ENCODE measurements at regions not wholly inside any gene's neighbourhood (a gene's known extent, or its start where the extent isn't known, plus 50 kb on each side); places are given as distances from the start of the nearest gene placed in this dataset.

GRCh38 chr15:93848076-93848475, 383.3 kb upstream of the MCTP2 start:
- Histone ChIP-seq H3K9me3 (ENCODE audit: insufficient read depth, low read depth, low read length) (no peaks in the 10 kb centered on the region), H2AFZ (ENCODE audit: low read length) (no peak overlapping the region), H3K4me3 (ENCODE audit: low read length, poor library complexity, severe bottlenecking) (no peak overlapping the region), H4K20me1 (ENCODE audit: insufficient read depth, low read length, poor library complexity, severe bottlenecking) (no peaks in the 10 kb centered on the region), H3K9me2 (replicated peaks; ENCODE audit: low read depth, low read length) (no peaks in the 10 kb centered on the region), H3F3A (ENCODE audit: low read depth) (no peaks in the 10 kb centered on the region), H3K27me3 (ENCODE audit: insufficient read depth, low read length, poor library complexity, severe bottlenecking) (no peaks in the 10 kb centered on the region), H3K36me3 (ENCODE audit: insufficient read depth, low read length) (no peaks in the 10 kb centered on the region), H3K4me1 (ENCODE audit: insufficient read depth, low read length, poor library complexity, severe bottlenecking) (no peaks in the 10 kb centered on the region), H3K79me2 (ENCODE audit: insufficient read depth, low read length) (no peaks in the 10 kb centered on the region), H3K4me2 (ENCODE audit: low read depth, low read length, poor library complexity, severe bottlenecking) (no peak overlapping the region), H3K9ac (ENCODE audit: low read depth, low read length, poor library complexity, severe bottlenecking) (no peak overlapping the region)
- no peak for TF ChIP-seq EZH2phosphoT487 (IDR thresholded peaks at IDR 0.05; ENCODE audit: borderline replicate concordance)
- no peak for TF ChIP-seq CTCF (conservative IDR thresholded peaks at IDR 0.05; ENCODE audit: low read length)

GRCh38 chr15:93846148-93846547, 385.2 kb upstream of the MCTP2 start:
- Histone ChIP-seq H3K4me1 (ENCODE audit: insufficient read depth, low read length, poor library complexity, severe bottlenecking) (no peaks in the 10 kb centered on the region), H4K20me1 (ENCODE audit: insufficient read depth, low read length, poor library complexity, severe bottlenecking) (no peaks in the 10 kb centered on the region), H2AFZ (ENCODE audit: low read length) (no peak overlapping the region), H3K36me3 (ENCODE audit: insufficient read depth, low read length) (no peaks in the 10 kb centered on the region), H3K9me2 (replicated peaks; ENCODE audit: low read depth, low read length) (no peaks in the 10 kb centered on the region), H3K9ac (ENCODE audit: low read depth, low read length, poor library complexity, severe bottlenecking) (no peak overlapping the region), H3K4me3 (ENCODE audit: low read length, poor library complexity, severe bottlenecking) (no peak overlapping the region), H3K27me3 (ENCODE audit: insufficient read depth, low read length, poor library complexity, severe bottlenecking) (no peaks in the 10 kb centered on the region), H3F3A (ENCODE audit: low read depth) (no peaks in the 10 kb centered on the region), H3K4me2 (ENCODE audit: low read depth, low read length, poor library complexity, severe bottlenecking) (no peak overlapping the region), H3K9me3 (ENCODE audit: insufficient read depth, low read depth, low read length) (no peaks in the 10 kb centered on the region; the same call in 1 of the 2 replicates), H3K79me2 (ENCODE audit: insufficient read depth, low read length) (no peaks in the 10 kb centered on the region)
- no peak for TF ChIP-seq EZH2phosphoT487 (IDR thresholded peaks at IDR 0.05; ENCODE audit: borderline replicate concordance)
- no peak for TF ChIP-seq CTCF (conservative IDR thresholded peaks at IDR 0.05; ENCODE audit: low read length)

- H2AFZ ChIP-seq (ENCODE audit: low read length): no peak overlapping the region
- no peaks in the 10 kb centered on the region for H4K20me1 ChIP-seq (ENCODE audit: insufficient read depth, low read length, poor library complexity, severe bottlenecking)
- no peaks in the 10 kb centered on the region for H3K9me2 ChIP-seq (replicated peaks; ENCODE audit: low read depth, low read length)
- no peaks in the 10 kb centered on the region for H3K4me1 ChIP-seq (ENCODE audit: insufficient read depth, low read length, poor library complexity, severe bottlenecking)
- H3K36me3 ChIP-seq (ENCODE audit: insufficient read depth, low read length): no peaks in the 10 kb centered on the region
- TF ChIP-seq EZH2phosphoT487 (IDR thresholded peaks at IDR 0.05; ENCODE audit: borderline replicate concordance): no peak
- TF ChIP-seq CTCF (conservative IDR thresholded peaks at IDR 0.05; ENCODE audit: low read length): no peak
- H3K4me3 ChIP-seq (ENCODE audit: low read length, poor library complexity, severe bottlenecking): no peak overlapping the region
- no peaks in the 10 kb centered on the region for H3K79me2 ChIP-seq (ENCODE audit: insufficient read depth, low read length)
- no peaks in the 10 kb centered on the region for H3F3A ChIP-seq (ENCODE audit: low read depth)
- H3K4me2 ChIP-seq (ENCODE audit: low read depth, low read length, poor library complexity, severe bottlenecking): no peak overlapping the region
- no peak overlapping the region for H3K9ac ChIP-seq (ENCODE audit: low read depth, low read length, poor library complexity, severe bottlenecking)
- H3K9me3 ChIP-seq (ENCODE audit: insufficient read depth, low read depth, low read length): no peaks in the 10 kb centered on the region; the same call in 1 of the 2 replicates
- H3K27me3 ChIP-seq (ENCODE audit: insufficient read depth, low read length, poor library complexity, severe bottlenecking): no peaks in the 10 kb centered on the region
Measured at GRCh38 chr15:93837450-93837849, 393.9 kb upstream of the MCTP2 start.

Data from Loucy (cell line).